ENCODE measurements at regions not wholly inside any gene's neighbourhood (a gene's known extent, or its start where the extent isn't known, plus 50 kb on each side); places are given as distances from the start of the nearest gene placed in this dataset.

DNA sequence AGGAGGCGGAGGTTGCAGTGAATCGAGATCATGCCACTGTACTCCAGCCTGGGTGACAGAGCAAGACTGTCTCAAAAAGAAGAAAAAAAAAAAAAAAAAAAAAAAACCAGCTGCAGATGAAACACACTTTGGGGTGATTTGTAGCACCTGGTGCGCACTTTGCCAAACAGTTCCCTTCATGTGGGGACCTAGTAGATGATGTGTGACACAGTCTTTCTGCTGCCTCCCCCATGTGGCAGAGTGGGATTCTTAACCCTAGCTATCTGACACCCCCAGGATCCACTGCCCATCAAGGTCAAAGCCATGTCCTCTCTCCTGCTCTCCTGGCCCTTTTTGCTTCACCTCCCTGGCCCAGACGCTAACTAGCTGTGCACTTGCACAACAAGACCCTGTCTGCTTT is 52.1 kb upstream of the PDZD8 start:
- no peak for DNase-seq (ENCODE audit: low read depth in 4 of 4, low spot score in 3 of 4)

DNA sequence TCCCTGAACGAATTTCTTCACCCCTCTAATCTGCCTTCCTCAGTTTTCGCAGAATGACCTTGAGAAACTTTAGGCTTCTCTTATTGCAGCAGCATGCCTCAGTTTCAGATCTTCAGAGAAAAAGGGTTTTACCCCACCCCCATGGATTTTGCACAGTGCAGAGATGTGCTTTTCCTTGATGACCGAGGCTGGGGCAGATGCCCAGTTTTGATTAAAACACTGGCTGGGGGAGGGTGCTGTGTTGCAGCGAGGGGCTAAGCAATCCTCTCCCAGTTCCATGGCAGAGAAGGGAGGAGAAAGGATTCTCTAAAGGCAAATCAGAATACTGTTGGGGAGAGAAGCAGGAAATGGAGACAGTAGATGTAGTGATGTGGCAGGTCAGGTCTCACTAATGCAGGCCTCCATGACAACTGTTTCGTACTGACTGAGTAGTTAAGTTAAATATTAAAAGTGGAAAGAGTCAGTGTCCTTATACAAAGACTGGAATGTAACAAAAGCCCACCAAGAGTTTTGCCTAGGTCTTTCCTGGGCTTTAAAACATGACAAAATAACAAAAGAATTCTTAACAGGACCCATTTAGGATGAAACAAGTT is 50.8 kb upstream of the PDZD8 start:
- no peak for DNase-seq (ENCODE audit: low read depth in 4 of 4, low spot score in 3 of 4)

DNA sequence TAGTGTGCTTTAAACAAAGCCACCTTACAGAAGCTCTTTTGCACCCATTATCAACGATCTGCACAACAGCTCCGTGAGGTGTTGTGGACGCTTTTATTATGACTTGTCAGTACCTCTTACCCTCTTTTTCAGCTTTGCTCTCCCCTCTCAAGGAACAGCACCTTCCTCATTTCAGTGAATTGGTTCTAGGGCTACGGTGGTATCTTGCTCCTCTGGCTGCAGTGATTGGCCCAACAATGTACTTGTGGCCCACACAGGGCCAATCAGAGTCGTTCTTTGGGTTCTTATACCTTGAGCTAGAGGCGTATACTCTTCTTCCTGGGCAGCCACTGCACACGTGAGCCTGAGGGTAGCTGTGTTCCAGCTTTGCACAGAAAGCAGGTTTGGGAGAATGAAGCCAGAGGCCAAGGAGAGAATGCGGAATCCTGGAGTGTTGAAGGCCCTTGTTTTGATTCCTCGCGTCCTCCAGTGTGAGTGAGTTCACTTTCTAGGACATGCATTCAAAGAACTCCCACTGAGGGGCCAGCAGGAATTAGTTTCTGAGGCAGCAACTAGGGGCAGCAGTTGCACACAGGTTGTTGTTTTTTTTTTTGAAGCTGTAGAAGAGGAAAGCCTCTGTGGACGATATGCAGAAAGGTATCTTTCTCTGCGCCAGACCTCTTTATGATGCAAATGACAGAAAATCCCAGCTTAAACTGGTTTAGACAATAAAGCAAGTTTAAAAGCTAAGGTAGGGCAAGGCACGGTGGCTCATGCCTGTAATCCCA is 49.8 kb upstream of the PDZD8 start:
- no peak for DNase-seq (ENCODE audit: low read depth in 4 of 4, low spot score in 3 of 4)
